BJ (cell line): ENCODE measurements at regions not wholly inside any gene's neighbourhood (a gene's known extent, or its start where the extent isn't known, plus 50 kb on each side); places are given as distances from the start of the nearest gene placed in this dataset.
"Not testable (repeated sequence)": the region's sequence is repeated elsewhere in the genome, so short reads cannot be mapped to it uniquely, and the experiment has no call there.

Experiments
- CTCF ChIA-PET: fragments of 350-600 bp; formaldehyde crosslinking; extraction: SDS; loops from one replicate; lab custom pipeline; 2021; ENCODE audit warnings: antibody characterized with exemption, inconsistent platforms; lab: Yijun Ruan, JAX
- POLR2A ChIA-PET: fragments of 300-600 bp; sonication (Branson Sonifier 250); formaldehyde crosslinking; extraction: SDS; loops from one replicate; lab custom pipeline; 2021; ENCODE audit warnings: antibody characterized with exemption; lab: Charles Lee
- DNase-seq: peaks from one replicate; pipeline ENCODE4 v3.0.0-alpha.2; 2011; ENCODE audit warnings: low read depth
- H3K27me3 ChIP-seq: 2 replicates; pipeline ENCODE4 v1.6.0; 2011; ENCODE audit warnings: low read length; ENCODE audit not compliant: control insufficient read depth, insufficient read depth
- H3K36me3 ChIP-seq: 2 replicates; pipeline ENCODE4 v1.5.1; 2011; ENCODE audit warnings: low read length; ENCODE audit not compliant: control insufficient read depth, insufficient read depth
- H3K4me3 ChIP-seq: 2 replicates; pipeline ENCODE4 v1.5.1; 2011; ENCODE audit warnings: low read depth, mild to moderate bottlenecking, control low read depth, low read length
- TF ChIP-seq, protein P1 (sequence below): IDR thresholded peaks from 2 replicates; pipeline ENCODE4 v1.5.1; 2011; ENCODE audit warnings: low read depth, mild to moderate bottlenecking, control low read depth, inconsistent platforms, low read length, moderate library complexity; ENCODE audit not compliant: insufficient read depth

DNA sequence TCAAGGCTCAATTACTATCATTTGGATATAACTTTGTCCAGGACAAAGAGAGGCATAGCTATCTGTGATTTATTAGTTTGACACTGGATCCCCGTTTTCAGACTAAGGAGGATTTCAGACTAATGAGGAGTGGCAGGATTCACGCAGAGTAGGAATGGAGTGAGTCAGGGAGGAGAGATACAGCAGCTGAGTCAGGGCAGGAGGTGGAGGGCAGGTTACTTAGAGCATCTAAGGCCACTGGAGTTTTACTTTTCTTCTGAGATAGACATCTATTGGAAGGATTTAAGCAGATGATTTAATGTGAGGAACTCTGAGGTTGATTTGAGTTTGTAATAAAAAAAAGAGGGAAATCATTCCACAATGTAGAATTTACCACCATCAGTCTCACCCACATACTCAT, 110.6 kb downstream of the RPIA start:
- H3K36me3 ChIP-seq, DNase-seq, CTCF ChIA-PET, H3K4me3 ChIP-seq, POLR2A ChIA-PET, H3K27me3 ChIP-seq: not testable (repeated sequence)

DNA sequence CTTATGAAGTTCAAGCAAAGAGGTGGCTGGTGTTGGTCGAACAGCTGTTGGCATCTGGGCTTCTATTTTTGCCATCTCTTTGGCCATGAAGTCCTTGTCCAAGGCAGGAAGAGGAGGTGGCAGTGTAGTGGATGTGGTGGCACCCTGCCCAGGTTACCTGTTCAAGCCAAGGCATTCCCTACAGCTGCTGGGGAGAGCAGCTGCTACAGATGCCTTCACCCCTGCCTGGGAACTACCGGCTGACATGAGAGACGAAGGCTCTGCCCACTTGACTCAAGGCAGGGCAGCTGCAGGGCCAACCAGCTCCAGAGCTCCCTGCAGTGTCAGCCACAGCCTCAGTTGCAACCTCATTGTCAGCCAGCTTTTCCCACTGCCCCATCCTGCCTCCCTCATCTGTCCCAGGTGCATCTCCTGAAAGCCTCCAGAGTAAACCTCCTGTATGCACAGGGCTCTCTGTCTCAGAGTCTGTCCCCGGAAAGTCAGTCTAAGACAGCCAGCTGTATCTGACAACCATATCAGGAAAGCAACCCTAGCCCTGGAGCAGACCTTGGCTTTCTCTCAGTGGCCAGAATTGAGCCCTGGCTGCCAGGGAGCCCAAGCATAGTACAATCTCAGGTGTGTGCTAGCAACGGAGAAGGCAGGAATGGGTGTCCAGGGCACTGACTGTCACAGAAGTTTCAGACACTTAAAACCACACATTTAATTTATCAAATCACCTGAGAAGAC, 115.9 kb downstream of the RPIA start:
- H3K27me3 ChIP-seq: no peaks in the 10 kb centered on the region
- TF ChIP-seq, protein P1, sequence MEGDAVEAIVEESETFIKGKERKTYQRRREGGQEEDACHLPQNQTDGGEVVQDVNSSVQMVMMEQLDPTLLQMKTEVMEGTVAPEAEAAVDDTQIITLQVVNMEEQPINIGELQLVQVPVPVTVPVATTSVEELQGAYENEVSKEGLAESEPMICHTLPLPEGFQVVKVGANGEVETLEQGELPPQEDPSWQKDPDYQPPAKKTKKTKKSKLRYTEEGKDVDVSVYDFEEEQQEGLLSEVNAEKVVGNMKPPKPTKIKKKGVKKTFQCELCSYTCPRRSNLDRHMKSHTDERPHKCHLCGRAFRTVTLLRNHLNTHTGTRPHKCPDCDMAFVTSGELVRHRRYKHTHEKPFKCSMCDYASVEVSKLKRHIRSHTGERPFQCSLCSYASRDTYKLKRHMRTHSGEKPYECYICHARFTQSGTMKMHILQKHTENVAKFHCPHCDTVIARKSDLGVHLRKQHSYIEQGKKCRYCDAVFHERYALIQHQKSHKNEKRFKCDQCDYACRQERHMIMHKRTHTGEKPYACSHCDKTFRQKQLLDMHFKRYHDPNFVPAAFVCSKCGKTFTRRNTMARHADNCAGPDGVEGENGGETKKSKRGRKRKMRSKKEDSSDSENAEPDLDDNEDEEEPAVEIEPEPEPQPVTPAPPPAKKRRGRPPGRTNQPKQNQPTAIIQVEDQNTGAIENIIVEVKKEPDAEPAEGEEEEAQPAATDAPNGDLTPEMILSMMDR: no peak
- no peaks in the 10 kb centered on the region for H3K36me3 ChIP-seq
- ChIA-PET POLR2A (no interaction called here), CTCF (no interaction called here)
- no peak overlapping the region for H3K4me3 ChIP-seq
- no peak for DNase-seq

DNA sequence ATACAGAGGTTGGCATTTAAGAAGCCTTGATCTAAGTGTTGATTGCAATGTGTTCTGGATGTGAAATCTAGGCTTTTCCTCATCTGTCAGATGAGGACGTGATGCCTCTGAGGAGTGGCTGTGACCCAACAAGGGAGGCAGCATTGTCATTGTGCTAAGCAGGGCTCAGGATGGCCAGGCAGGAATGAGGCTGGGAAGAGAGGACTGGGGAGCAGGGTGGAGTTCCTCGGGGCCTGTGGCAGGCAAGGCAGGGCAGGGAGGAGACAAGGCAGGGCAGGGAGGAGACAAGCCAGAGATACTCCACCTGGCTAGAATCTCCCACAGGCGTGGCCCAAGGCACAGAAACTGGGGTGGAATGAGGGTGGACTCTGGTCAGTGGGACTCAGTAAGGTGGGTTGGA, 116.6 kb downstream of the RPIA start:
- CTCF ChIA-PET: no interaction called here
- Histone ChIP-seq H3K4me3 (no peak overlapping the region), H3K27me3 (no peaks in the 10 kb centered on the region), H3K36me3 (no peaks in the 10 kb centered on the region)
- DNase-seq: no peak
- TF ChIP-seq, protein P1: no peak
- POLR2A ChIA-PET: no interaction called here

DNA sequence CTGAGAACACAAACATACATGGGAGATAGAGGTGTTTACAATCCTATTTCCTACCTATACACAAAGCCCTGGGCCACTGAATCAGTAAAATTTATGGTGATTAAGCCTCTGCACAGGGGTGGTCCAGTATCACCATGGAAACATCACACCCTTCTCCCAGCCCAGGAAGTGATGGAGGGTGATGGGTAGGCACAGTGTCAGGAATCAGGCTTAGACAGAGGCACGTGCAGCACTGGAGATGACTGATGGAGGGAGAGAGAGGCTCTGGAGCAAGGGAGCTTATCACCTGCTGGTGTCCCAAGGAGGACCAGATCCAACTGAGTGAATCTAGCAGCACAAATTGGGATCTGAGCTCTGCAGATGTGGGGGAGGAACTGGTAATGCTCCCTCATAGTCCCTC, 117.2 kb downstream of the RPIA start:
- POLR2A ChIA-PET: no interaction called here
- TF ChIP-seq, protein P1: no peak
- DNase-seq: no peak
- Histone ChIP-seq H3K27me3 (no peaks in the 10 kb centered on the region), H3K36me3 (no peaks in the 10 kb centered on the region), H3K4me3 (no peak overlapping the region)
- CTCF ChIA-PET: no interaction called here

DNA sequence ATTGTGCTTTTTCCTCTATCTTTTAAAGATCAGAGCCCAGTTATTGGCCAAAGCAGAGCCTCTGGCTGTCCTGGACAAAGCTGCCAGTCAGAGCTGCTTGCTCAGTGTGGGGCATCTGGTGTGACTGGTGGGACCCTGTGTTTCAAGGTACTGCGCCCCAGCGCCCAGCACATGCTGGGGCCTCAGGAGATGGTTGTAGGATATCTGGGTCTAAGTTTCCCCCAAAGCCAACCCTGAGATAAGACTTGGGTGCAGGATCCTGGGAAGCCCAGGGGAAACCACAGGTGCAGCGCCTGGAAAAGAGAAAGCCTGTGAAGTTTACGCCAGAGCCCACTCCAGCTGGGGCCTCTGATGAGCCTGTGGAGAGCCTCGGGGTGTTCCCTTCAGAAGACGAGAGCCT, 117.7 kb downstream of the RPIA start:
- DNase-seq: no peak
- CTCF ChIA-PET: no interaction called here
- Histone ChIP-seq H3K36me3 (no peaks in the 10 kb centered on the region), H3K4me3 (no peak overlapping the region), H3K27me3 (no peaks in the 10 kb centered on the region)
- TF ChIP-seq, protein P1: no peak
- POLR2A ChIA-PET: no interaction called here

DNA sequence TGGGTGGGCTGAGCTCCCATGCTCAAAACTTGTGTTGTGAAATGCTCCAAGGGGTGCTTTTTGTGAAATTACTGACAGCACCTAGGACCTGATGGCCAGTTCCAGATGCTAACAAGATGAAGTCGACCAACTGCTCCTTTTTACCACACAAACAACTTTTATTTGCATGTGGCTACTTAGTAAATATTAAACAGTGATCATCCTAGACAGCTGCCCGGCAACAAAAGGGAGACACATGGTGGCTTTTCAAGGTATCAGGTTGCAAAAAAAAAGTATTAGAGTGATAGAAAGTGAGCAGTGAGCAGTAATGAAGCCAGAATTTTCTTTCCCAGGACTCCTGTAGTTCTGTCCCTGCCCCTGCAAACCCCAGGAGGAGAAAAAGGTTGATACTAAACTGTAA, 118.5 kb downstream of the RPIA start:
- no peak for DNase-seq
- TF ChIP-seq, protein P1: no peak
- no peaks in the 10 kb centered on the region for H3K36me3 ChIP-seq
- POLR2A ChIA-PET: no interaction called here
- no peaks in the 10 kb centered on the region for H3K27me3 ChIP-seq
- H3K4me3 ChIP-seq: no peak overlapping the region
- CTCF ChIA-PET: no interaction called here
